ENCODE measurements at regions not wholly inside any gene's neighbourhood (a gene's known extent, or its start where the extent isn't known, plus 50 kb on each side); places are given as distances from the start of the nearest gene placed in this dataset.

GRCh38 chr5:21097661-21098060 lies 1109.7 kb upstream of the CDH18 start:
- WGBS, 5 donors = 68 to 93% (median 79%) methylated on average over 1 of the region's 1 CpG
- Histone ChIP-seq H3K27ac (no peak overlapping the region), H3K9me3 (peaks cover 0 to 5% (median 0%) of the 10 kb centered on the region in 4 donors), H3K4me1 (no peaks in the 10 kb centered on the region), H3K27me3 (no peaks in the 10 kb centered on the region), H3K4me3 (no peak overlapping the region), H3K36me3 (no peaks in the 10 kb centered on the region)
- TF ChIP-seq POLR2A (IDR thresholded peaks at IDR 0.05) (no peak), EP300 (IDR thresholded peaks at IDR 0.05) (no peak), POLR2AphosphoS5 (IDR thresholded peaks at IDR 0.05) (no peak), CTCF (IDR thresholded peaks at IDR 0.05) (no peak)
- DNase-seq = no peak
- intact Hi-C loops (cut with DNase I; ENCODE audit: low total_unique reads) = no loop called here

GRCh38 chr5:21094619-21095018 lies 1106.6 kb upstream of the CDH18 start:
- intact Hi-C loops (cut with DNase I; ENCODE audit: low total_unique reads) = no loop called here
- Histone ChIP-seq H3K27ac (no peak overlapping the region), H3K4me1 (no peaks in the 10 kb centered on the region), H3K27me3 (no peaks in the 10 kb centered on the region), H3K36me3 (no peaks in the 10 kb centered on the region), H3K4me3 (no peak overlapping the region), H3K9me3 (peaks cover 0 to 9% (median 0%) of the 10 kb centered on the region in 4 donors)
- DNase-seq = no peak
- WGBS, 5 donors = 57 to 76% (median 71%) methylated on average over 2 of the region's 2 CpGs
- no peak for TF ChIP-seq POLR2A (IDR thresholded peaks at IDR 0.05)
- TF ChIP-seq POLR2AphosphoS5 (IDR thresholded peaks at IDR 0.05) = no peak
- TF ChIP-seq EP300 (IDR thresholded peaks at IDR 0.05) = no peak
- TF ChIP-seq CTCF (IDR thresholded peaks at IDR 0.05) = no peak

- H3K36me3 ChIP-seq = no peaks in the 10 kb centered on the region
- no peak overlapping the region for H3K27ac ChIP-seq
- H3K9me3 ChIP-seq = peaks cover 0 to 21% (median 0%) of the 10 kb centered on the region in 4 donors
- no peaks in the 10 kb centered on the region for H3K4me1 ChIP-seq
- intact Hi-C loops (cut with DNase I; ENCODE audit: low total_unique reads) = no loop called here
- no peaks in the 10 kb centered on the region for H3K27me3 ChIP-seq
- H3K4me3 ChIP-seq = no peak overlapping the region
- TF ChIP-seq CTCF (IDR thresholded peaks at IDR 0.05) (no peak), POLR2AphosphoS5 (IDR thresholded peaks at IDR 0.05) (no peak), POLR2A (IDR thresholded peaks at IDR 0.05) (no peak), EP300 (IDR thresholded peaks at IDR 0.05) (no peak)
- WGBS, 5 donors = 53 to 78% (median 72%) methylated on average over 1 of the region's 1 CpG
- DNase-seq = no peak
Measured at GRCh38 chr5:21087766-21088165, 1099.8 kb upstream of the CDH18 start.

GRCh38 chr5:21085791-21086190 lies 1097.8 kb upstream of the CDH18 start:
- H3K27me3 ChIP-seq = no peaks in the 10 kb centered on the region
- intact Hi-C loops (cut with DNase I; ENCODE audit: low total_unique reads) = no loop called here
- TF ChIP-seq POLR2AphosphoS5 (IDR thresholded peaks at IDR 0.05) (no peak), POLR2A (IDR thresholded peaks at IDR 0.05) (no peak), EP300 (IDR thresholded peaks at IDR 0.05) (no peak), CTCF (IDR thresholded peaks at IDR 0.05) (no peak)
- H3K4me3 ChIP-seq = no peak overlapping the region
- DNase-seq = no peak
- WGBS, 5 donors = 41 to 70% (median 58%) methylated on average over 2 of the region's 2 CpGs
- no peaks in the 10 kb centered on the region for H3K36me3 ChIP-seq
- H3K9me3 ChIP-seq = peaks cover 0 to 19% (median 0%) of the 10 kb centered on the region in 4 donors
- no peaks in the 10 kb centered on the region for H3K4me1 ChIP-seq
- H3K27ac ChIP-seq = no peak overlapping the region

All from stomach (tissue), 8 donors.